Fibroblast of lung (primary cell): ENCODE measurements at regions not wholly inside any gene's neighbourhood (a gene's known extent, or its start where the extent isn't known, plus 50 kb on each side); places are given as distances from the start of the nearest gene placed in this dataset.

Source experiments
- CTCF ChIP-seq, 2 donors: IDR thresholded peaks in 1 of 2; conservative IDR thresholded peaks in 1 of 2; 1 replicate in 1 of 2; 2 replicates in 1 of 2; pipeline ENCODE4 v1.5.1; 2011 to 2012; ENCODE audit warnings: low read length in 2 of 2, control low read depth in 1 of 2, inconsistent platforms in 1 of 2, low read depth in 1 of 2, mild to moderate bottlenecking in 1 of 2
- EZH2 ChIP-seq: IDR thresholded peaks from 2 replicates; pipeline ENCODE4 v1.5.1; 2012; ENCODE audit warnings: low read length, control low read depth, mild to moderate bottlenecking; ENCODE audit errors: missing control alignments

DNA sequence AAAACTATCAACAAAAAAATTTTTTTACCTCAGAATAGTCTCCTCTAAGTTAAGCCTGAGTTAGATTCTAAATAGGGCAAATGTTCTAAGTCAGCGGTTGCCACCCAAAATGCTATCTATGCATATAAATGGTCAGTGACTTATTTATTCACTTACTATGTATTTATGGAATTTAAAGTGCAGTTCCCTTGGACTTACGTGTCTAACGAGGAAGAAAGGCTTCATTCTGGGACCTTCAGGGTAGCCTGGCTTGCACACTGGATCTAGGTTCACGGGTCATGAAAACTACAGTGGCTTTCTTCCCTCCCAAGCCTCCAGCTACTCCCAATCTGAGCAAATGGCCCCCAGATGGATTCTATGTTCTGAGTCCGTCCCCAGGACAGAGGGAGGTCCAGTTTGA, 77.1 kb downstream of the ARF6 start:
- no peak for TF ChIP-seq CTCF (conservative IDR thresholded peaks at IDR 0.05 in 1 of 2, IDR thresholded peaks at IDR 0.05 in 1 of 2; ENCODE audit: low read depth in 1 of 2, low read length in 2 of 2)
- no peak for TF ChIP-seq EZH2
